ENCODE measurements at regions not wholly inside any gene's neighbourhood (a gene's known extent, or its start where the extent isn't known, plus 50 kb on each side); places are given as distances from the start of the nearest gene placed in this dataset.

DNA sequence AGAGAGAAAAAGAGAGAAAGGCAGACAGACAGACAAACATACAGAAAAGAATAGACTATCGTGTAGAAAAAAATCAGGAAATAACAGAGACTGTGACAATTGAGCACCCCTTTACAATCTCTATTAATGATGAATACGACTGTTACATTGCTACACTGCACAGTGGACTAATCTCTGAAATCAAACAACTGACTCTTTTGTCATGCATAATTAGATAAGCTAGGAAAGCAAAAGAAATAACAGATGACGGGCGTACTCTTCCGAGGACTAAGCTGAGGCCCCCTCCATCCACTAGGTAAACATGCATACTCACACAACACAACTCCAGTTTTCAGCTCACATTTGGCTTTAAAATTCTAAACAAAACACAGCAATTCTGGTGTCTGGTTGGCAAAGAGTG lies 267.0 kb downstream of the NOL4 start:
- Histone ChIP-seq H3K36me3 (no peaks in the 10 kb centered on the region), H3K9me3 (no peaks in the 10 kb centered on the region), H3K4me3 (no peak overlapping the region), H3K27ac (no peak overlapping the region), H3K4me1 (no peaks in the 10 kb centered on the region), H3K27me3 (no peaks in the 10 kb centered on the region)
- WGBS, 2 donors (ENCODE audit: low coverage in 1 of 2), result 52 to 71% methylated on average over 5 of the region's 5 CpGs
- ATAC-seq, result no peak
- no peak for TF ChIP-seq POLR2AphosphoS5 (IDR thresholded peaks at IDR 0.05)
- TF ChIP-seq EP300 (IDR thresholded peaks at IDR 0.05), result no peak
- no peak for TF ChIP-seq POLR2A (IDR thresholded peaks at IDR 0.05)
- no peak for TF ChIP-seq CTCF (IDR thresholded peaks at IDR 0.05)

DNA sequence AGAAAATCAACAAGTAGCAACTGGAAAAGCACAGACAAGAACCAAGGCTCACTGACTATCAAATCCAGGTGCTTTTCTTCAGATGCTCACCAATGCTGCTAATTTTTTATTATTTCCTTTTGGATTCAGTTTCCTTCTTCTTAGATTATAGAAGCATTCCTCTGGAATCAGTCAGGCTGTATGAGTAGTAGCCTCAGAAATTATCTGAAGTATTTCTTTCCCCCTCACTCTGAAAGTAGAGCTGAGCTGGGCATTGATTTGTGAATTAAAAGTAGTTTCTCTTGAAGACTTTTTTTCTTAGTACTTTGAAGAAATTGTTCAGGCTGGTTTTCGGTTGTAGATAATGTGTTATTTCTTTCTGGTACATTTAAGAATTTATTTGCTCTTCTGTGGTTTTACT lies 273.7 kb downstream of the NOL4 start:
- ATAC-seq, result no peak
- 75 to 80% methylated on average over 1 of the region's 1 CpG for WGBS, 2 donors (ENCODE audit: low coverage in 1 of 2)
- Histone ChIP-seq H3K36me3 (no peaks in the 10 kb centered on the region), H3K27me3 (no peaks in the 10 kb centered on the region), H3K27ac (no peak overlapping the region), H3K4me3 (no peak overlapping the region), H3K9me3 (no peaks in the 10 kb centered on the region), H3K4me1 (no peaks in the 10 kb centered on the region)
- TF ChIP-seq EP300 (IDR thresholded peaks at IDR 0.05), result no peak
- no peak for TF ChIP-seq POLR2AphosphoS5 (IDR thresholded peaks at IDR 0.05)
- TF ChIP-seq POLR2A (IDR thresholded peaks at IDR 0.05), result no peak
- no peak for TF ChIP-seq CTCF (IDR thresholded peaks at IDR 0.05)

GRCh38 chr18:33946336-33946735 lies 278.4 kb downstream of the NOL4 start:
- Histone ChIP-seq H3K27me3 (no peaks in the 10 kb centered on the region), H3K4me3 (no peak overlapping the region), H3K9me3 (no peaks in the 10 kb centered on the region), H3K36me3 (no peaks in the 10 kb centered on the region), H3K27ac (no peak overlapping the region), H3K4me1 (no peaks in the 10 kb centered on the region)
- no peak for TF ChIP-seq POLR2A (IDR thresholded peaks at IDR 0.05)
- TF ChIP-seq EP300 (IDR thresholded peaks at IDR 0.05), result no peak
- no peak for ATAC-seq
- WGBS, 2 donors (ENCODE audit: low coverage in 1 of 2), result 85 to 100% methylated on average over 1 of the region's 1 CpG

DNA sequence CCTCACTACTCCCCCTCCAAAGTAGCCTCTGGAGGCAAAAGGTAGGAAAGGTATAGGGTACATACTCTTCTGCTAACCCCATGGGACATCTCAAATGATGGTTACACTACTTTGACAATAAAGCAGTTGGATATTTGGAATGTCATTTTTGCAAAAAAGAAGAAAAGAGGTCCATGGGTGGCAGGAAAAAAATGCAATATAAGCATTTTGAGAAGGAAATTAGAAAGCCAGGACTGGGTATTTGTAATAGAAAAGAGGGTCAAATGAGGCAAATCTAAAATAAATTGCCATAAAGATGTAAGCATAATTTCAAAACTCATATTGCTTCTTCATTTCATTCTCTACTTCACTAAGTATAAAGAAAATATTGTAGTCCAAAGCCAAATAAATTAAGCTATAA lies 280.2 kb downstream of the NOL4 start:
- no peak for TF ChIP-seq POLR2AphosphoS5 (IDR thresholded peaks at IDR 0.05)
- TF ChIP-seq EP300 (IDR thresholded peaks at IDR 0.05), result no peak
- no peak for TF ChIP-seq CTCF (IDR thresholded peaks at IDR 0.05)
- no peak for TF ChIP-seq POLR2A (IDR thresholded peaks at IDR 0.05)
- Histone ChIP-seq H3K27ac (no peak overlapping the region), H3K27me3 (no peaks in the 10 kb centered on the region), H3K4me1 (no peaks in the 10 kb centered on the region), H3K36me3 (no peaks in the 10 kb centered on the region), H3K4me3 (no peak overlapping the region), H3K9me3 (no peaks in the 10 kb centered on the region)
- ATAC-seq, result no peak

DNA sequence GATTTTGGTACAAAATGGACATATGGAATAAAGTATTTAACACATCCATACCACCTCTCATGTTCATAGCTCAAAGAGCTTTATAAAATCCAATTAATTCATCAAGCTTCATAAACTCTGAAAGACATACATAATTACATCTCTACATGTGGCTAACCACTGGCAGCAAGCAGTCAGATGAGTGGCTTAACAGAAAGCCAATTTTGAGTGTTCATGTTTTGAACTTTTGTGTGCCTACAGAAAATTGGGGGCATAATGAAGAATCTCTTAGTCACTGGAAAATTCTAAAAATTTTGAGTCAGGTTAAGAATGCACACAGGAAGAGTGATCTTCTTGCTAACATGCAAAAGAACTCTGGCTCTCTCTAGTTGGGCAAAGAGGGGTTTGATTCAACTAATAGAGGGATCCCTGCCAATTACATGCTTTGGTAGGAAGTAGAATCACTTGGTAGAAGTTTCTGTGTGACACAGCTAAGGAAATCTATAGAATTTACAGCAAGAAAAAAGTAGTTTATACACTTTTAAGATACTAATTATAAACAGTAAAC lies 287.4 kb downstream of the NOL4 start:
- Histone ChIP-seq H3K4me3 (no peak overlapping the region), H3K4me1 (no peaks in the 10 kb centered on the region), H3K27ac (no peak overlapping the region), H3K36me3 (no peaks in the 10 kb centered on the region), H3K27me3 (no peaks in the 10 kb centered on the region), H3K9me3 (no peaks in the 10 kb centered on the region)
- TF ChIP-seq POLR2AphosphoS5 (IDR thresholded peaks at IDR 0.05) (no peak), EP300 (IDR thresholded peaks at IDR 0.05) (no peak), CTCF (IDR thresholded peaks at IDR 0.05) (no peak), POLR2A (IDR thresholded peaks at IDR 0.05) (no peak)
- no peak for ATAC-seq

Data from gastroesophageal sphincter (tissue), 4 donors.